Inflammatory macrophage treated with lipopolysaccharide for 1 hour (primary cell): ENCODE measurements at regions not wholly inside any gene's neighbourhood (a gene's known extent, or its start where the extent isn't known, plus 50 kb on each side); places are given as distances from the start of the nearest gene placed in this dataset.
"Not testable (repeated sequence)": the region's sequence is repeated elsewhere in the genome, so short reads cannot be mapped to it uniquely, and the experiment has no call there.

Experiments used
- DNase-seq, 2 donors: peaks; one replicate each; pipeline ENCODE4 v3.0.0-alpha.2; 2020 to 2022

DNA sequence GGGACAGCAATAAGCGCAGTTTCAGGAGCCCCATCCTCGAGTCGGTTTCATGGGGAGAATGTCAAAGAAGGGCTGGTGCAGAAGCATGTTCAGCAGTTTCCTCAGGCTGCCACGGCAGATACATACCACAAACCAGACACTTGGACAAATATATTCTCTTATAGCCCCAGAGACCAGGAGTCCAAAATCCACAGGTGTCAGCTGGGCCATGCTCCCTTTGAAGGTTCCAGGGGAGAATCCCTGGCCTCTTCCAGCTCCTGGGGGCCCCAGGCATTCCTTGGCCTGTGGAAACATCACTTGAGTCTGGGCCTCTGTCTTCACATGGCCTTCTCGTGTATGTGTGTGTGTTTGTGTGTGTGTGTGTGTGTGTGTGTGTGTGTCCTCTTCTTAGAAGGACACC, 164.1 kb downstream of the UQCRFS1 start:
- no peak for DNase-seq

GRCh38 chr19:29045679-29046254, 167.2 kb downstream of the UQCRFS1 start:
- DNase-seq: no peak

DNA sequence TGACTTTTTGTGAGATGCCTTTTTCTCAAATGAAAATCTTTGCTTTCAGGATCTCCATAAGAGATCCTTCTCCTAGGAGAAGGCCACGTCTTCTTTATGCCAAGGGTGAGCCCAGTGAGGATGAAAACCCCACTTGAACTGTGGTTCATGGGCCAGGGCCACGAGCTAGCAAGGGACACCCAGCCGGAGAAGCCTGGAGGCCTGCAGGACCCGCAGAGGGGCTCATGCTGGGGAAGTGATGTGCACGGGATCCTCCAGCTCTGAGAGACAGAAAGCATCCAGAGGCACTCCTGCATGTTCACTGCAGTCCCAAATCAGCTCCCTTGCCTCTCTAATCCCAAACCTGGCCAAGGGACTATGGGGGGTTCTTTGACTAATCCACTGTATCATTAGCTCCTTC, 168.9 kb downstream of the UQCRFS1 start:
- DNase-seq: no peak

DNA sequence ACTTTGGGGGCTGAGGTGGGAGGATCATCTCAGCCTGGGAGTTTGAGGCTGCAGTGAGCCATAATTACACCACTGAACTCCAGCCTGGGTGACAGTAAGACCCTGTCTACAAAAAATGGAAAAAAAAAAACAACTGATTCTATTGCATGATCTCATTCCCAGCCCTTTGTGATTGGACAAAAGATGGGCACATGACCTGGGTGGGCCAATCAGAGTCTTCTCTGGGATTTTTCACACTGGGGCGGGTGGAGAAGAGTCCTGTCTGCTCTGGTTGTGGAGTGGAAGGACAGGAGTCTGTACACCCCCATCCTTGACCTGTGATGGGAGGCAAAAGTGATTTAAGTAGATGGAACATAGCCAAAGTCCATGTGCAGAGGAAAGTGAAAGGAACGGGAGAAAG, 170.5 kb downstream of the UQCRFS1 start:
- no peak for DNase-seq

- DNase-seq: no peak
Measured at GRCh38 chr19:29040951-29041350, 172.0 kb downstream of the UQCRFS1 start.

DNA sequence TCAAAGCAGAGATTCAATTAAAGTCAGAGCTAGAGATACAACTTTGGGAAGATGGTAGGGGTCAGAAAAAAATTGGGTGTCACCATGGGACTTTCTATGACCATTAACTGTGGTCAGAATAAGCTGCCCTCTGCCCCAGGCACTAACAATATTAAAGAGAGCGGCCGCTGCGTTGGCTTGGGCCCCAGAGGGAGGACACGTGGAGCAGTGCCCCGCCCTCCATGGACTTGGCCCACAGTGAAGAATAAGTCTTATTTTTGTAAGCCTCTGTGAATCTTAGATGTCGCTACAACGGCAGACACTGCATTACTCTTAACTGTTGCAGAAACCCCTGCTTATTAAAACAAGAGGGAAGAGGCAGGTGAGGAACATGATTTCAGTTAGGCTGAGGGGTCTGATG, 172.7 kb downstream of the UQCRFS1 start:
- no peak for DNase-seq

DNA sequence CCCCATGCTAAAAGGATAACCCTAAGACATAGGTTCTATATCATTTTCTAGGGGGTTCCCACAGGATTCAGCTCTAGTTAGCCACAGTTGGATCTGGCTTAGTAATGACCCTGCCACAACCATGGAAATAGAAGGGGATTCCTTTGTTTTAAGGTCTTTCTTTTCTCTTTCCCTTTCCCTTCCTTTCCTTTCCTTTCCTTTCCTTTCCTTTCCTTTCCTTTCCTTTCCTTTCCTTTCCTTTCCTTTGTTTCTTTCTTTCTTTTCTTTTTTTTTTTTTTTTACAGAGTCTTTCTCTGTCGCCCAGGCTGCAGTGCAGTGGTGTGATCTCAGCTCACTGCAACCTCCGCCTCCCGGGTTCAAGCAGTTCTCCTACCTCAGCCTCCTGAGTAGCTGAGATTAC, 173.9 kb downstream of the UQCRFS1 start:
- not testable (repeated sequence) for DNase-seq

- no peak for DNase-seq
Measured at GRCh38 chr19:29031216-29031615, 181.7 kb downstream of the UQCRFS1 start.

GRCh38 chr19:29029268-29029958, 183.5 kb downstream of the UQCRFS1 start:
- no peak for DNase-seq

DNA sequence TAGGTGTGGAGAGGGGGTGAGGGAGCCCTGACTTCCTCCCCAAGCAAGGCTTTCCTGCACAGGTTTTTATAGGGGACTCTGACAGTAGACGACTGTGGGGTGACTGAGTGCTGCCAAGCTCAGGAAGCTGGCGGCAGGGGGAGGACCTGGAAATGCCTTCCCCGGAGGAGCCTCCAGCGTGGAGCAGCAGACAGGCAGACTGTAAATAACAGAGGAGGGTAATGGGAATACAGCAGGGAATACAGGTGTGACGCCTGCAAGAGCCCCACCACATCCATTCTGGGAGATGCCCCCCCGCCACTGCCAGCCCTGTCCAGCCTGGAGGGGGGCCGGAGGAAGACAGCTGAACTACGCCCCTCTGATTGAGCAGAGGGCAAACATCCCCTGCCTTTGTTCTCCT, 190.4 kb downstream of the UQCRFS1 start:
- no peak for DNase-seq

DNA sequence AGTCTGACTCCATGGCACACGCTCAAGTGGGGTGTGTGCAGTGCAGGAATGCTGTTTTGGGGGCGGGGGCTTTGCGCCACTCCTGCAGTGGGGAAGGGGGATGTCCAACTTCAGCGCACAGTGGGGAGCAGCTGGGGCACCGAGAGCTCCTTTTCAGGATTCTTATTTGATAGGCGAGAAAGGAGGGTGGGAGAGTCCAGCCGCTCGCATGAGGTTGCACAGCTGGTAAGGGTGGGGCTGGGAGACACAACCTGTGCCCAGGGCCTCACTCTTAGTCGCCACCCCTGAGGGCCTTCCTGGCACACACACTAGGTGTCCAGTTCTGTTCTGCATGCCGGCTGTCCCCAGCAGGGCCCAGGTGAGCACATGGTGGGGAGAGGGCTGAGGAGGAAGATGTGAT, 190.8 kb downstream of the UQCRFS1 start:
- no peak for DNase-seq

- DNase-seq: no peak
Measured at GRCh38 chr19:29021232-29021916, 191.6 kb downstream of the UQCRFS1 start.

DNA sequence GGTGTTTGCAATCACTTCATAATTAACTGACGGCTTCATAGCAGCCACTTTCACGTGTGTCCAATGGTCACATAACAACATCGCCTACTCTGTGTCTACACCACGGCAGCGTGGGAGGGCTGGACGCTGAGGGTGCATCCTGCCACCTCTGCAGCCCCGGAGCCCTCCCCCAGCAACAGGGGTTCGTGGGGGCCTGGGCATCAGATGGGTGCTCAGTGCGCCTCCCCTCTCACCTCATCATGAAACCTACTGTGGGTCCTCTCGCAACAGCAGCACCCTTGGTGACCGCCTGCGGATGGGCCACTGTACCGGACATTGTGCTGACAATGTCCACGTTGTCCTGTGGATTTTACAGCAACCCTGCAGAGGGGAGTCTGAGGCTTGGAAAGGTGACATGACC, 193.5 kb downstream of the UQCRFS1 start:
- DNase-seq: no peak

DNA sequence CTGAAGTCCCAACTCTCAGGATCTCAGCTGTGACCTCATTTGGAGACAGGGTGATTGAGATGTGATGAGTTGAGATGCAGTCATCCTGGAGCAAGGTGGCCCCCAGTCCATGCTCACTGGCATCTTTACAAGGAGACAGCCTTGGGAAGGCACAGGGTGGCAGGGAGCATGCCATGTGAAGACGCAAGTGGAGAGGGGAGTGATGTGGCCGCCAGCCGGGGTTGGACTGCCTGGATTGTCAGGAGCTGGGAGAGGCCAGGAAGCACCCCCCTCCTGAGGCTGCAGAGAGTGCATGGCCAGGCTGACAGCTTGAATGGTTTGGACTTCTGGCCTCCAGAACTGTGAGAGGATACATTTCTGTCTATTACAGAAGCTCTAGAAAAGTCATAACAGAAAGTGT, 194.4 kb downstream of the UQCRFS1 start:
- DNase-seq: no peak

DNA sequence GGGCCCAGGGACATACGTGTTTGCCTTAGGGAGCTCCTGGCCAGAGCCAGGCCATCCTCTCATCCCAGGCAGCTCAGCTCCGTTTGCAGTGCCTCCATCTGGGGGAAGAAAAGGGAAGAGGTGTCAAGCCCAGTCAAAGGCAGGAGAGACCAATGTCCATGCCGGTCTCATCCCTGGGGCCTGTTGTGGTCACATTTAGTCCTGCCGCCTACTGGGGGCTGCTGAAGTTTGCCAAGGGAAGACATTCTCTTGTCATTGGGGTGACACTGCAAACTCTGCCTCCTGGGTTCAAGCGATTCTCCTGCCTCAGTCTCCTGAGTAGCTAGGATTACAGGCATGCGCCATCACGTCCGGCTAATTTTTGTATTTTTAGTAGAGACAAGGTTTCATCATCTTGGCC, 195.2 kb downstream of the UQCRFS1 start:
- no peak for DNase-seq

- no peak for DNase-seq
Measured at GRCh38 chr19:29016926-29017760, 195.8 kb downstream of the UQCRFS1 start.

- no peak for DNase-seq
Measured at GRCh38 chr19:29016353-29016752, 196.6 kb downstream of the UQCRFS1 start.

- DNase-seq: no peak
Measured at GRCh38 chr19:29015569-29015968, 197.4 kb downstream of the UQCRFS1 start.

- DNase-seq: no peak
Measured at GRCh38 chr19:29014857-29015436, 198.0 kb downstream of the UQCRFS1 start.

DNA sequence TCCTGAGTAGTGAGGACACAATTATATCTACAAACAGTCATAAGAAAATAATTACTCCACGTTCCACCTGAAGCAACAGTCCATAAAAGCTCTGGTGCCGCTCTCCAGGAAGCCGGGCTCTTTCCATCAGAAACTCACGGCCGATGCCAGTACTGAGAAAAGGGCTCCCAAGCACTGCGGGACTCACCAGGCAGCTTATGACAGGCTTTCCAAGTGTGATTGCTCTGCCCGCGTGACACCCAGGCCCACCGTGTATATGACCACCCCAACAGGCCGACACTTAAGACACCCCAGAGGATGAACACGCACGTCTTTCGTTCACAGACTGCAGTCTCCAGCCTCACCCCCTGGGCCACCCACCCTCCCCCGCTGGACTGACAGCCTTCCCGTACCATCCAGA, 199.0 kb downstream of the UQCRFS1 start:
- no peak for DNase-seq

DNA sequence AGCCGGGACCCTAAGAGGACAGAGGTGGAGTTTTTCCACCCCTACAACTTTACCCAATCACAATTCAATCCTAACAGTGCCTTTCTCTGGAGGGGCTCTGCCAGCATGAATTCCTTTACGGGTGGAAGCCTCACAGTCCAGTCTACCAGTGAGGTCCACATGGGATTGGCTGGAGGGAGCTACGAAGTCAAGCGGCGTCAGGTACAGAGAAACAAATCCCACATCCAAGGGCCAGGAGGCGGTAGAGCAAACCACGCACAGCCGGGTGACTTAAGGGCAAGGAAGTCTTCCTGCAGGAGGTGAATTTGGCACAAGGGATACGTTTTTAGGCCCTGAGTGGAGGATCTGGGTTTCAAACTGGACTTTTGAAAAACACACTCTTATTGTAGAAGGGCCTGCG, 199.6 kb downstream of the UQCRFS1 start:
- no peak for DNase-seq

GRCh38 chr19:29012457-29012856, 200.5 kb downstream of the UQCRFS1 start:
- DNase-seq: no peak

GRCh38 chr19:29010276-29010675, 202.7 kb downstream of the UQCRFS1 start:
- DNase-seq: no peak
